ENCODE measurements at regions not wholly inside any gene's neighbourhood (a gene's known extent, or its start where the extent isn't known, plus 50 kb on each side); places are given as distances from the start of the nearest gene placed in this dataset.

GRCh38 chr13:62038214-62038613 lies 622.6 kb upstream of the PCDH20 start:
- no peak for TF ChIP-seq POLR2A (IDR thresholded peaks at IDR 0.05; ENCODE audit: low read length)
- TF ChIP-seq GATA1 (IDR thresholded peaks at IDR 0.05; ENCODE audit: low read depth, low read length): no peak
